ENCODE measurements at regions not wholly inside any gene's neighbourhood (a gene's known extent, or its start where the extent isn't known, plus 50 kb on each side); places are given as distances from the start of the nearest gene placed in this dataset.

DNA sequence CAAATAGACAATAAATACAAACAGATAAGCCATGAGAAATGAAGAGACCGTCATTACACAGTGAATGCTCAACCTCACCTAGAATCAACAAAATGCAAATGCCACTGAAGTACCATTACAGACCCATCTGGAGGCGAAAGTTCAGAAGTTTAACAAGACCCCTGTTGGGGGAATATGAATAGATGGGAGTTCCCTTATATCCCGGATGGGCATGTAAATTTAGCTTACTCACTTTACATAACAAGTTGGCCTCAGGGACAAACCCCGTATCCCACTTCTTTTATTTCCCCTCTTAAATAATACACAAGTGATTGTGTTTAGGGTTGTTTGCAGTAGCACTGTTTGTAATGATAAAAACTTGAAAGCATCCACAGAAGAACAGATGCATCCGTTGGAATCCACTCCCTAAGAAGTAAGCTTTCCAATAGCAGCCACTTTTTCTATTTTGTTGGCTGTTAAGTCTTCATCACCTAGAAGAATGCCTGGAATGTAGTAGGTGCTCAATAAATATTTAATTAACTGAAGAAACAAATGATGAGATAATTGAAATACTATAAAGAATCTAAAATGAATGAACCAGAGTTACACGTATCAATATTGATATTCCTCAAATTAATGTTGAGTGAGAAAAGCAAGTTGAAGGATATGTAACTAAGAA lies 1076.3 kb upstream of the TENM3 start:
- ATAC-seq = no peak

DNA sequence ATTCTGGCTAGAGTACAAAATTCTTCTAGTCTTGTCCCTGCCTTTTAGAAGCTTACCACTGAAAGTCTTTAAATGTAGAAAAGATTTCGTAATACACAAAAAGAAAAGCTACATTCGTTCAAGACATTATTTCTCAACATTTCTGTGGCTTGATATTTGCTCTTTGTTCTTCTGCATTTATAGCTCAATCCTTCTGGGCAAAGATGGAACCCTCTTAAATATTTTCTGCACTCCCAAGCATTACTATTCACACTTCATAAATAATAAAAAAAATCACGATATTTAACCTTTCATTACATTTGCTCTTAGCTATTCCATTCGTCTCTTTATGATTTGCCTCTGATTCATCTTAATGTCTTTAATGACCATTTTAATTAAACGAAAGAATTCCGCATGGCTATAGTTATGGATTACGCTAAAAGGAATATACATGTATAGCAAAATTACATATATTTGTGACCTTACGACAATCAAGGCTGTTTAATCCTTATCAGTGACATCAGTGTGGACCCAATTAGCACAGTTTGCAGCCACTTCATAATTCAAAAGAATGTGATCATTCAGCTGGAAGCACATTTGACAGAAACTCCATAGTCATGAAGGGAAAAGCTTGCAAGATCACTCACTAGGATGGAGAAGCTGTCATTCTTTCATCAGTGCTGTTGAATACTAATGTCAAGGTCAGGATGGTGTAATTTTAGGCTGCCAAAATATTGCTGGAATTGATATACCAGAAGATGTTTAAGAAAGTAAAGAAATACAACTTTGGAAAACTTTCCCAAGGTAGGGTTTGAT lies 1075.0 kb upstream of the TENM3 start:
- ATAC-seq = no peak

DNA sequence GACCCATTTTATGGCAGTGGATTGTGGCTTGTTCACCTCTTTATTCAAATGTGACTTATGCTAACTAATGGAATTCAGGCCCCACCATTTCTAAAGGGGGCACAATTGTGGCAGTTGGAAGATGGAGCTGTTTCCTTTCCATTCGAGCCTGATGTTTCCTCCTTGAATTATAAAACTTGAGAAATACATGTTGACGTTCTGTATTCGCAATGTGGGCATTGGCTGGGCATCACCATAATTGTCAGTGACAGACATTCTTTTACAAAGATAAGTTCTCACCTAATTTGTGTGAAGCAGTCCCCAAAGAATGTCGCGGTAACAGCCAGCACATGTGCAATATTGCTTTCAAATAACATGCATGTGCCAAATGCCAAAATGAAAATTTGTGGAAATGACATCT lies 1070.2 kb upstream of the TENM3 start:
- ATAC-seq = no peak

DNA sequence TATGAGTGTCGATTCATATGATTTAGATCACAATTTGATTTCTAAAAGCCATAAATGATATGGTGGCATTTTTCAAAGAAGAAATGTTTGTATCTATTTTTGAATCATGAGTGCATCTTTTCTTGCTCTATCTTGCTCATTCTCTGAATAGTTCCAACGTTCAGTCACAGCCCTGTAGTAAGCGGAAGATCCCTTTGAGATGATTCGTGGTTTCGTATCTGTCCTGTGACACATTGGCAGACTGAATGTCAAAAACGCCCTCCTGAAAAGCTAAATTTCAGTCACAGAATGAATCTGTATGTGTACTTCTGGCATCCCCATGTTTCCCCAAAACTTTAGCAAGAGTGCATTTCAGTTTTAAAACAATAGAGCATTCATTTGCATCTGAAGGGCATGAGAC lies 1066.9 kb upstream of the TENM3 start:
- no peak for ATAC-seq

DNA sequence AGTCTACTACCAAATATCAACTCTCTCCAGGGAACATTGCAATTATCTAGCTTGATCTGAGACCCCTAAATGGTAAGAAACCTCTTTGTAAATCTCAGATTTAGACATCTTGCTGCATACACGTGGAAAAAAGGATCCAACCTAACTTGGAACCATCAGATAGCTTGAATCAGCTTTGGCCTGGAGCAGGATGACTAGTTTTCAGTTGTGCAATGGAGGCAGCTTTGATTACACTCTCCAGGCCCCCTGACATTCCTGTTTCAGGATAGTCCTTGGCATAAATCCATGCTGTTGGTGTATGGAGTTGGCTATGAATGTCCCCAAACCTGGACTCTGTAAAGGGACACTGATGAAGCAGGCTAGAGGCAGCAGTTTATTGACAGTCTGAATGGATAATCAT lies 1061.9 kb upstream of the TENM3 start:
- ATAC-seq = no peak

DNA sequence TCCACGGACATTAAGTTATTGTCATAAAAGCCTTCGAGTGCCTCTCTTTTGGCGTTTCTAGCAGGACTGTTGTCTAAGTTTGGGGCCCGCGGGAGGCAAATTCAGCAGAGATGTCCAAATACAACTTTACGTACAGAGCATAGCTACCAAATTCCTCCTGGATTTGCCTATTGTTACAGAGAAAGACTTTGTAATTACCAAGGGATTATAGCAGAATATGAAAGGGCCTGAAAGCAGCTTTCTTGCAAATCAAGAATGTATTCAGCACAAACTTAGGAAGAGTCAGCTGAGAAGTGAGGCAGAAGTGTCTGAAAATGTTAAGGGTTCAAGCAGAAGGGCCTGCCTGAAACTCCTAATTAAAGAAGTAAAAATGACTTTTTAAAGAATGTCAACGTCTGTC lies 1053.5 kb upstream of the TENM3 start:
- ATAC-seq = no peak

DNA sequence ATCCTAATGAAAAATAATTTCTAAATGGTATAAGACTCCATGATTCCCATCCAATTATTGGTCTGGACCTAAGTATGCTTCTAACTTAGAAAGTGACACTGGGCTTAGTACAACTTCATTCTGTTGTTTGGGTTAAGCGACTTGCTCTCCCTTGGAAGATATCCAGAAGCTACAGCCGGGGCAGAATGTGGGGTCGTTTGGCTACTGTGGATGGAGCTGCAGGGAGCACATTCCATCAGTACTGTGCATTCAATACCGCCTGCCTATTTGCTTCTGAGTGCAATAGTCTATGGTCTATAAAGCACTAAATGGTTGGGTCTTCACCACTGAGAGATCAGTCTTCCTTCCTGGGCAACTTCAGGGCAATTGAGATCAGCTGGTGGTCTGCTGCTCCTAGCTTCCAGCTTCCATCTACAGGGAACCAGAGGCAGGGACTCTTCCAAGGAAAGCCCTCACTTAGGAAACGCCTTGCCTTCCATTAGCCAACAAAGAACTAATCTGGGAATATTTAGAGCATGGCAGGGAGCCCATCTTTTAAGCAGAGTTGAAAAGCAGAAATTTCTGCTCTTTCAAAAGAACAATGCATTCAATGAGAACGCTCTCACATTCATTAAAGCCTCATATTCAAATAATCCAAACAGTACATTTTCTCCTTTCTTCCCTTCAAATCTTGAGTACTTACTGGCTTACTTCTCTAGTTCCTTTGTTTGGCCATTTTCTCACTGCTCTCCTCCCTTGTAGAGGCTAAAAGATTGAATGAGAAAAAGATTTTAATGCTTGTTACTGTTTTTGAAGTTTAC lies 1049.9 kb upstream of the TENM3 start:
- ATAC-seq = no peak

DNA sequence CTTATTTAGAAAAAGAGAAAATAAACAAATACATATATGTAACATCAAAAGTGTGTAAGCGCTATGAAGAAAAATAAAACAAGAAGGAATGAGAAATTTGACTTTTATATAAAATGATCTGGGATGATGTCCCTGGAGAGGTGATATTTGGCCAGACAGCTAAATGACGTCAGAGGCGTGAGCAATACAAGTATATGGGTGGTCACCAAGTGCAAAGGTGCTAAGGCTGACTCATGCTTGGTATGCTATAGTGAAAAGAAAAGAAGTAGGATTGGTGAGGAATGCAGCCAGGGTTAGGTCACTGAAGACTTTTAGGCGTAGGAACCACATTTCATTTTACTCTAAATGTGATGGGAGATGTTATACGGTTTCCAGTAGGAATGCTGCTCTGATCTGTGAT lies 1049.1 kb upstream of the TENM3 start:
- ATAC-seq = no peak

DNA sequence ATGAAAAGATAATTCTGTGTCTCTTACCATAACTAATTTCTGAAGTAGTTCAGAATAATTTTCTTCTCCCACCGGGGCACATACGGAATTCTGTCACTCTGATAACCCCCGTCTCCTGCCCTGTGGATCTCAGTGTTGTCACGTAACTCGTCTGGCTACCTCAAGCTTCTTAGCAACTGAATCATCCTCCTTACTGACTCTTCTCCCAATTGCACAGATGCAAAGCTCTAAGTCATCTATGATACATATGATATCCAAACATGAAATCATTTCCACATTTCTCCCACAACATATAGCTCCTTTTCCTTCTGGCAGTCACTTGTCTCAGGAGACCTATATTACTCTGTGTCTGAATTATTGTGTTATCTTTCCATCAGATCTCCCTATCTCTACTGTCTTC lies 1043.1 kb upstream of the TENM3 start:
- ATAC-seq = no peak

DNA sequence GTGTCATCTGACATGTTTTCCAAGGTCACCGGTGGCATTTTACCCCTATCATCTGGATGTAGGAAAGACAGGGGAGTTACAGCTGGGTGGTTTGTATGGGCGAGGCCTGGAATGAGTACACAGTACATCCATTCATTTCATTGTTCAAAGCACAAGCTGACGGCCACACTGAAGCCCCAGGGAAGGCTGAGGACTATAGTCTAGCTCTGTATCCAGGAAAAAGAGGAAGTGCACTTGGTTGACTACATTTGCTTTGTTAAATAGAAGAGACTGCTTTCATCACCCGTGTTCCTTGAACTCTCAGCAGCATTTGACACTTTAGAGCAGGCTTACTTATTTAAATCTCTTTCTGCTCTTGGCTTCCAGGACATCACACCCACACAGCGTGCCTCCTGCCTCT lies 1041.0 kb upstream of the TENM3 start:
- ATAC-seq = no peak

DNA sequence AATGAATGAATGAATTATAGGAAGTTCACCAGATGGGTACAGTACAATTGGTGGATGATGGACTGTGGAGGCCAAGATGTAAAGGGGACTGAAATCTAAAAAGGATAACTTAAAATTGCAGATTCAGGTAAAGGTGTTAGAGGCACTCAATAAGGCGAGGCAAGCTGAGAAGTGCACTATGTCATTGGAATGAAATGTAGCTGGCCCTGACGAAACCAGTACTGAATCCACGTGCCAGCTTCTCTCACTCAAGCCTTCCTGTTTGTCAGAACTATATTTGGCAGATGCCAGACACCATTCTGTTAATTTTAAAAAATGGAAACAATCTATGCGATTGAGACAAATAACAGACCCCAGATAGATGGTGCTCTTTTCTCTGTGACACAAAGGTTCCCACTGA lies 1039.1 kb upstream of the TENM3 start:
- ATAC-seq = no peak

DNA sequence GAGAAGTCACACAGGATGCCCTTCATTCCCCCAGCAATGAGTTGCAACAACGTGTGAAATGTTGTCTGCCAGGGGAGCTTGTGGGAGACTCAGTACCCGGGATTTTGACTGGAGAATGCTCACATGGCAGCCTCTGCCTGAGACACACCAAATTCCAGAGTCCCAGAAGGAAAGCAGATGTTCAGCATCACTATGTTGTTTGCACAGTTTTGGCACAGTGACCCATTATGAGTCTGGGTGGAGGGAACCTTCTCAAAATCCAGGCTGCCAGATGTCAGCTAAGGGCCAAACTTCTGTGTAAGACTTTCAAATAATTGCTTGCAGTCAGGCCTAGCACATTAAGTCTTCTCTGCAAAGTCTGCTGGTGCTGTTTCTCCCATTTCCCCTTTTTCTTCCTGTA lies 1029.7 kb upstream of the TENM3 start:
- no peak for ATAC-seq

DNA sequence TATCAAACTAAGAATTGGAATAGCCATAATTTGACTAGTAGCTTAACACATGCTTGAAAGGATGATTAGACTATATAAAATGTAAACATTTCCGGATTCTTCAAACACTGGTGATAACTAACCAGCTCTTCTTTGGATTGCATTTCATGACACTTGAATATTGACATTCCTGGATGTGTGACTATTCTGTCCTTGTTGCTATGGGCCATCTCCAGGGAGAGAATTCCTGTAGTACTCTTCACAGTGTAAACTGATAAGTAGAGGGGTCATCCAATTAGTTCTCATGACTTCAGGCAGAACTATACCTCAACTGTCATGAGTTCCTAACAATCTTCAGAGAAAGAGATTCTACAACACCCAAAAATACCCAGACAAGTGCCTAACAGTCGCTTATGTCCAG lies 1026.7 kb upstream of the TENM3 start:
- ATAC-seq = no peak

DNA sequence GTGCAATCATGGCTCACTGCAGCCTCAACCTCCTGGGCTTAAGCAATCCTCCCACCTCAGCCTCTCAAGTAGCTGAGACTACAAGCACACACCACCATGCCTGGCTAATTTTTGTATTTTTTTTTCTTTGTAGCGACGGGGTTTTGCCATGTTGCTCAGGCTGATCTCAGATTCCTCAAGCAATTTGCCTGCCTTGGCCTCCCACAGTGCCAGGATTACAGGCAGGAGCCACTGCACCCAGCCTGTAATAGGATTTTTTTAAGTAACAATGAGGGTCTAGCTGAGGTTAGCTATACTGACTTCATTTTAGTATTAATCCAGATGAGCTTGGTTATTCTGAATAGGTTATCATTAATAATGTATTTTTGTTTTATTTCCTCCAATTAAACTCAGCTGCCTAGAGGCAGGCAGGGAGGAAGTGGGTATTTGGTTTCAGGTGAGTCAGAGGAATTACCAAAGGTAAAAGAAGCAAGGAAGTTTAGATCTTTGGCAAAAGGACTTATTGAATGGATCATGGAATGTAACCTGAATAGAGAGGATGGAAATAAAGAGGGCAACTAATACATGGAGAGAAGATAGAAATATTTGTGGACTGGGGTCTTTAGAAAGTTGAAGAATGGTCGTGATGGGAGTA lies 1023.3 kb upstream of the TENM3 start:
- no peak for ATAC-seq

DNA sequence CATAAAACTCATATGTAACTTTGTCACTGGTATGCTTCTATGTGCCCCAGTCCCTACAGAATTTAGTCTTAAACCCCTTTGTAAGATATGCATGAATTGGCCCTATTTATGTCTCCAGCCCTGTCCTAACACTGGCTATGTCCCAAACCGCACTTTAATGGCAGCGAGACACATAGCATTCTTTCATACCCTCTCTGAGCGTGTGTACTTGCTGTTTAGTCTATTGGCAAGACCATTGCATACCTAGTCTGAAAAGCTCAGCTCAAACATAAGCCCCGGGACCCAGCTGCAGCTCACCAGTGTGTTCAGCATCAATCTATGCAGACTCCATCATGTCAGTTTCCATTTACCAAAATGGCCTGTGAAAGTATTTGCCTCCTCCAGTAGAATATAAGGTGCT lies 1018.4 kb upstream of the TENM3 start:
- ATAC-seq = no peak

DNA sequence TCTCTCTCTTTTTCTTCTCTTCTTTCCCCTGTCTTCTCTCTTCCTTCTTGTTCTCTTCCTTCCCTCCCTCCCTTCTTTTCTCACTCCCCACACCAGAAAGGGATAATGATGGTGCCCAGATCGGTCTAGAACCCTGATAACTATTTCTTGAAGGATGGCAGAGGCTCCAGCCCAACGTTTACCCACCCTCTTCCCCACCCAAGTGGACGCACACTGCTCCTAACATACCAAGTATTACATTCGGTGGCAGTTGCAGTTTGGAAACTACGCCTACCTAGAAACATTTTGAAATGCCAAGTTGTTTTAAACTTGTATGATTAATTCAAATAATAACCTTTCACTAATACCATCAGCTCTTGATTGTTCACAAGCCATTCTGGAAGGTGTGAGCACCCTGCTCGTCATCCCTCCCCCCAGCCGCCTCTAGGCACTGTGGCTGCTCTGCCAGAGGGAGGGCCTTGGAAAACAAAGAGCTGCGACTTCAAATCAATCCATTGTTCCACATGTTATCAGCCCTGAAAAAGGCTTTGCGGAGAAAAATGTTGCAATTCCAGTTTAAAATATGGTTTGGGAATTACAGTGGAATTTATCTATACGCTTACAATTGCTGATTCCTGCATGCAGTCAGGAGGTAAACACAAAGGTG lies 1017.5 kb upstream of the TENM3 start:
- ATAC-seq = no peak

DNA sequence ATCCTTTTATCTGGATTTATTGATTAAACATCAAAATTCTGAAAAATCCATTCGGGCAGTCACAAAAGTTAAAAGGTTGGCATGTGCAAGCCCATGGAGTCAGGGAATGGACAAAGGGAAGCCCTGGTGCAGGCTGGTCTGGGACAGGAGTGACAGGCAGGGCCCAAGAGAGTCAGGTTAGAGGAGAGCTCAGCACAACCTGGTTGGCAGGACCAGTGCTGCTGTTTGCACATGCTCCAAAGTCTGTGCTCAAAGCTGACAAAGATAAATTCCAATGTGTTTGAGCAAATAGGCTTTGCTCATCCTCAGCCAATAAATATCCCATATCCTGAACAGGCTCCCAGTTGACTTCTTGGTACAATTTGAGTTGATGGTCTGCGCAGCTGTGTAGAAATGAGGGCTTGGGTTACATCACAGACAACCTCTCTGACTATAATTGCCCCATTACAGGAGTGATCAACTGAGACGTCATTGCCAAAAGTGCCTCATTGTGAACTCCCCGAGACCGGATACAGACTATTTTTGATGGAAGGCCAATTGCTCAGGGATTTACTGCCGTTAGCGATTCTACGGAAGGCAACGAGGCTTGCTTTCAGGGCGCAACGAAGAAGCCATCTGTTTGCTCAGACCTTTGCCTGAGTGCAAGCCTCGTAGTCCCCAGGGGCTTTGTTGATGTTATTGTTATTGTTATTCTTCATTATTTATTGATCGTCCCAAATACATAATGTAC lies 1008.1 kb upstream of the TENM3 start:
- no peak for ATAC-seq

DNA sequence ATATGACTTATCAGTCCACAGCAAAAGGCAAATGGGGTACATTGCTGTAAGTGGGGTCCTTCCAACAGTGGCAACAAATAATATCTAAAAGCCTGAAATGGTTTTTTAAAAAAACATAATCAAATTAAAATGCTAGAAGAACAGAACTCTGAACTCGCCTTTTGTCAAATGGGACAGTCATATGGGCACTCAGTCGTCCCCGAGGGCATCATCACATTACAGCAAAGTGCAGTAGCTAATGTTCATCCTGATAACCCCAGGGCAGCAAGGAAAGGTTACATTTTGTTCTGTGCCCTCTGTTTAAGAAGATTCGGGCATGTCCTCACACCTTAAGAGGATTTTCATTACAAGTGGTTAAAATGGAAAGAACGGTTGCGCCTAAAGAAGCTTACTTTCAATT lies 997.9 kb upstream of the TENM3 start:
- no peak for ATAC-seq

DNA sequence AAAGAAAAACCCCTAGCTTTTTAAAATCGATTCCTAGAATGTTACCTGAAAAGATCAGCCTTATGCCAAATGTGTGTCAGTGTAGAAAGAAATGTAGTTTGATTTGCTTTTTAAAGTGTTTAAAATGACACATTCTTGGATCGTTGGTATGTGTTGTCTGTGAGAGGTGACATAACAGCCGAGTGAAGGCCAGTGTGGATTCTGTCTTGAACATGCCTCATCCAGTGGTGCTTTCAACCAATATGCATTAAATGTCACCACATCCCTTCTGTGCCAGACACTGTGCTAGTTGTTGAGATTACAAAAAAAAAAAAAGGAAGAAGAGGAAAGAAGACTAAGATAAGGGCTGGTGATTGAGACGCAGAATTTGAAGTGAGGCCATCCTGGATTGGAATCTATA lies 994.2 kb upstream of the TENM3 start:
- no peak for ATAC-seq

DNA sequence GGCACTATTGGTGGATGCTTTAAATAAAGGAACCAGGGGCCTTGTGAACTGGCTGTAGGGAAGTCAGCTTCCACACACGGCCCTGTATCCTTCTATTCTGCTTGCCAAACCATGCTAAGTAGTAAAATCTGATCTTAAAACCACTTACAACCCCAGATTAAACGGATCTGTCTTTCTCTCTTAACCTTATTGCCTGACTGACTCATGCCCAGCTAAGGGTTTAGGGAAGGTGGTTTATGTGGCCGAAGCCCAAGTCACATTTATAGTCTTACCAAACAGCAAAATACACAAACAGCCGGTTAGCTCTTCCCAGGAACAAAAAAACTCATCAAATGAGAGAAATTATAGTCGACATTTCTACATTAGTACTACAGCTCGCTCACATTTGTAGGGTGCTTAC lies 988.4 kb upstream of the TENM3 start:
- ATAC-seq = no peak

DNA sequence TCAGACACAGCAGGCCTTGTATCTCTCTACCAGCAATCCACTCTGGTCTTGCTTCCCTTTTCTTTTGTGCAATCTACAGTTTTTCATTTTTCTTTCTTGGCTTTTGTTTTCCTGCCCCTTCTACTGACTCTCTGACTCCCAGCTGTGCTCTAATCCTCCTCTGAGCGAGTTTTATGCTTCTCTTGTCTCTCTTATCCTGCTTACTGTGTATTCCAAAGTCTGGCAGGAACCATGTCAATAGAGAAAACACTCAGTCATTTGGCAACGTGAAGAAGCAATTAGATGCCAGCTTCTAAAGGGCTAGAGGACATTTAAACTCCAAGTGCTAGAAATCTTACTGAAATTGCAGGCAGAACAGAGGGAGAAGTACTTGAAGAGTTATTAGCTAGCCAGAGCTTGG lies 984.6 kb upstream of the TENM3 start:
- ATAC-seq = no peak

DNA sequence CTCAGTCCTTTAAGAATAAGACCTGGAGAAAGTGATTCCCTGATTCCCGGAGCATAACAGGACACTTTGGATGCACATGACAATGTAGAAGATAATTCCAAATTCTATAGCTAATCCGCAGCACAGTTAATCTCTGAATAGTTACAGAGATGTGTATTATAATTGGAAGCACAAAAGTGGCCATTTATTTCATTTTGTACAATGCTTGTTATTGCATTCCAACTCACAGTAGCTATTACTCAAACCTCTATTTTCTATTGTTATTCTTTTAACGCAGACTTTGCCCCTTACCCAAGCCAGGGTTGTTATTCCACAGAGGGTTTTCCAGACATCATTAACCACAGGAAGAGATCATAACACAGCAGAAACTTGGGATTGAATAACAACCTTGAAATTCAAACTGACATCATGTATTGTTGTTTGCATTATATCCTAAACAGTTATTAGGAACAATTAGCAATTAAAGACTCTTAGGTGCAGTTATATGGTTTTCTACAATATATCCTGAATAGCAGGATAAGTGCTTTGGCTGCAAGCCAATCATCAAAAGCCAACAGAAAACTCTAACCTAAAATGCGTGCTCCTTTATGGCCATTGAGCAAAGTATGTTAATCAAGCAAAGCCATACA lies 984.0 kb upstream of the TENM3 start:
- ATAC-seq = no peak

Data from activated CD4-positive, CD25-positive, alpha-beta regulatory T cell treated with anti-CD3 and anti-CD28 coated beads, Interleukin-2, amount 50 U/mL, for 24 hours (primary cell).